Fibroblast of skin of right biceps (primary cell): ENCODE measurements at regions not wholly inside any gene's neighbourhood (a gene's known extent, or its start where the extent isn't known, plus 50 kb on each side); places are given as distances from the start of the nearest gene placed in this dataset.

Source experiments
- DNase-seq: peaks from one replicate; pipeline ENCODE4 v3.0.0-alpha.2; 2013

- DNase-seq = no peak
Measured at GRCh38 chr3:161555320-161555719, 58.7 kb downstream of the OTOL1 start.

GRCh38 chr3:161556533-161556932, 59.9 kb downstream of the OTOL1 start:
- no peak for DNase-seq

- no peak for DNase-seq
Measured at GRCh38 chr3:161556941-161557340, 60.3 kb downstream of the OTOL1 start.

GRCh38 chr3:161557445-161558150, 61.0 kb downstream of the OTOL1 start:
- DNase-seq = no peak

- DNase-seq = peak; percentile 22
Measured at GRCh38 chr3:161558236-161558635, 61.6 kb downstream of the OTOL1 start.

GRCh38 chr3:161559177-161559998, 62.8 kb downstream of the OTOL1 start:
- peak; percentile 66 for DNase-seq

- peak; percentile 56 for DNase-seq
Measured at GRCh38 chr3:161560008-161560637, 63.5 kb downstream of the OTOL1 start.

- DNase-seq = peak; percentile 80
Measured at GRCh38 chr3:161567577-161568361, 71.2 kb downstream of the OTOL1 start.

- DNase-seq = no peak
Measured at GRCh38 chr3:161568671-161569070, 72.1 kb downstream of the OTOL1 start.

GRCh38 chr3:161571951-161572350, 75.3 kb downstream of the OTOL1 start:
- DNase-seq = no peak

GRCh38 chr3:161573136-161573535, 76.5 kb downstream of the OTOL1 start:
- no peak for DNase-seq

- no peak for DNase-seq
Measured at GRCh38 chr3:161575901-161576300, 79.3 kb downstream of the OTOL1 start.

GRCh38 chr3:161576311-161576710, 79.7 kb downstream of the OTOL1 start:
- DNase-seq = no peak

- DNase-seq = no peak
Measured at GRCh38 chr3:161576714-161577510, 80.3 kb downstream of the OTOL1 start.

- no peak for DNase-seq
Measured at GRCh38 chr3:161577662-161578061, 81.1 kb downstream of the OTOL1 start.

- no peak for DNase-seq
Measured at GRCh38 chr3:161579395-161580126, 83.0 kb downstream of the OTOL1 start.

- DNase-seq = no peak
Measured at GRCh38 chr3:161585922-161586321, 89.3 kb downstream of the OTOL1 start.

- no peak for DNase-seq
Measured at GRCh38 chr3:161586556-161587235, 90.1 kb downstream of the OTOL1 start.

- no peak for DNase-seq
Measured at GRCh38 chr3:161598639-161599038, 102.0 kb downstream of the OTOL1 start.

- DNase-seq = no peak
Measured at GRCh38 chr3:161599697-161600096, 103.1 kb downstream of the OTOL1 start.

- no peak for DNase-seq
Measured at GRCh38 chr3:161600173-161600572, 103.6 kb downstream of the OTOL1 start.
